Neuron (in vitro differentiated cells): ENCODE measurements at regions not wholly inside any gene's neighbourhood (a gene's known extent, or its start where the extent isn't known, plus 50 kb on each side); places are given as distances from the start of the nearest gene placed in this dataset.
A peak's percentile ranks its signal among the peaks of the same experiment; 100 is the strongest.

ENCODE experiments used
- H2AFZ ChIP-seq: one replicate; pipeline ENCODE4 v1.6.1; 2013; ENCODE audit warnings: low read depth, mild to moderate bottlenecking, inconsistent platforms, low read length, moderate library complexity
- H3K27me3 ChIP-seq: one replicate; pipeline ENCODE4 v1.6.1; 2013; ENCODE audit warnings: low read length; ENCODE audit not compliant: insufficient read depth
- H3K36me3 ChIP-seq: one replicate; pipeline ENCODE4 v1.6.1; 2013; ENCODE audit warnings: low read length; ENCODE audit not compliant: insufficient read depth
- H3K4me1 ChIP-seq: one replicate; pipeline ENCODE4 v1.6.1; 2013; ENCODE audit warnings: low read length; ENCODE audit not compliant: insufficient read depth
- H3K4me3 ChIP-seq: 2 replicates; pipeline ENCODE4 v1.5.1; 2013; ENCODE audit warnings: mild to moderate bottlenecking, low read length, moderate library complexity
- H3K9me3 ChIP-seq: one replicate; pipeline ENCODE4 v1.6.1; 2013; ENCODE audit warnings: low read length

DNA sequence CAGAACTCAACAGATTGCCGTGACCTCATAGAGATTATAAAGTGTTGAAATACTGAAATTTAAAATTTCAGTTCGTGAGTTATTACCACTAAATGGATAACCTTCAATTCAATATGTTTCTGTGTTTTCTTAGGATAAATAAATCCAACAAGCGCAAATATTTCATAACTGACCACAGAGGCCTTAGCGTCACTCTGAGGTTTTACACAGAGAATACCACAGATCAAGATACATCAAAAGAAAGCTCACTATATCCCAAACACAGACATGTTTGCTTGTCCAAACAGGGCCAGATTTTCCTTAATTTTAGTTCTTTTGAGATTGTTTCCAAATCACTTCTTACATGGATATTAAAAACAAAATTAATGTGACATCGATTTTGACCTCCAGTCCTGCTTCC lies 235.8 kb downstream of the EFNB2 start:
- Histone ChIP-seq H3K4me3 (no peak overlapping the region), H3K36me3 (no peaks in the 10 kb centered on the region), H3K27me3 (no peaks in the 10 kb centered on the region), H2AFZ (no peak overlapping the region), H3K9me3 (peaks cover 2% of the 10 kb centered on the region), H3K4me1 (no peaks in the 10 kb centered on the region)

GRCh38 chr13:106297283-106297682 lies 238.2 kb downstream of the EFNB2 start:
- Histone ChIP-seq H3K4me1 (no peaks in the 10 kb centered on the region), H3K9me3 (no peaks in the 10 kb centered on the region), H2AFZ (no peak overlapping the region), H3K36me3 (no peaks in the 10 kb centered on the region), H3K4me3 (no peak overlapping the region), H3K27me3 (no peaks in the 10 kb centered on the region)

DNA sequence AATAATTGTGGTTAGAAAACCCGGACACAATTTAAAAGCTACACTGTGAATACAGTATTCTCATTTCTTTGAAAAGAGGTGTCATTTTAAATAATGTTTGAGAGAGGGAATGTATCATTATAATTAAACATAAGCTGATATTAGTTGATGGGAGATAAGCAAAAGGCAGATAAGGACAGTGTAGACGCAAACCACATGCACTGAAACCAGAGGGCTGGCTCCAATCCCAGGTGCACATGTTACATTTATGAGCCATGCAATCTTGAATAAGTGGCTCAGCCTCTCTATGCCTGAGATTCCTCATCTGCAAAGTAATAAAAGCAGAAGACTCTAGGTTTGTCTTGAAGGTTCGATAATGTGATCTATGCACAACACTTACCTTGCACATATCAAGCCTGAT lies 238.7 kb downstream of the EFNB2 start:
- Histone ChIP-seq H3K4me1 (no peaks in the 10 kb centered on the region), H2AFZ (no peak overlapping the region), H3K36me3 (no peaks in the 10 kb centered on the region), H3K4me3 (no peak overlapping the region), H3K9me3 (no peaks in the 10 kb centered on the region), H3K27me3 (no peaks in the 10 kb centered on the region)

GRCh38 chr13:106295971-106296370 lies 239.5 kb downstream of the EFNB2 start:
- Histone ChIP-seq H3K27me3 (no peaks in the 10 kb centered on the region), H3K4me3 (no peak overlapping the region), H3K36me3 (no peaks in the 10 kb centered on the region), H2AFZ (no peak overlapping the region), H3K9me3 (no peaks in the 10 kb centered on the region), H3K4me1 (no peaks in the 10 kb centered on the region)

GRCh38 chr13:106291006-106291405 lies 244.5 kb downstream of the EFNB2 start:
- Histone ChIP-seq H3K4me1 (peaks cover 10% of the 10 kb centered on the region), H3K36me3 (no peaks in the 10 kb centered on the region), H2AFZ (no peak overlapping the region), H3K9me3 (no peaks in the 10 kb centered on the region), H3K27me3 (no peaks in the 10 kb centered on the region), H3K4me3 (no peak overlapping the region)

DNA sequence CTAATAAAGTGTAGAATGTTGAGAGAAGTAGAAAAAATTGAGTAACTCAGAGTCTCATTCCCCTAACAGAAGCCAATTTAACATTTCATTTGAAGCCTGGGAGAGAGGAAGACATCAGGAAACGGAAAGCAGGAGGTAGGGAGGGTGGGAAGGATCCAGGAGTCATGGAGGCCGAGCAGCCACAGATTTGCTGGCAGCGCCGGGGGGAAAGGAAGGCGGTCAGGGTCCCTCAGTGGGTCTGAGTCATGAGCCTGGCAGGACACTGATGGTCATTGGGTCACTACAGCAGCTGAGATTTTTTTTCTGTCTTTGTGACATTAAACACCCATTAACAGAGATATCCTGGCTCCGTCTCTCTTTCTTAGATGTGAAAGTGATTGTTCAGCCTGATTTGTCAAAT lies 248.1 kb downstream of the EFNB2 start:
- Histone ChIP-seq H3K4me3 (no peak overlapping the region), H3K36me3 (no peaks in the 10 kb centered on the region), H3K4me1 (peaks cover 14% of the 10 kb centered on the region), H3K9me3 (no peaks in the 10 kb centered on the region), H3K27me3 (no peaks in the 10 kb centered on the region), H2AFZ (peak overlapping the region; percentile 24)

GRCh38 chr13:106286811-106287210 lies 248.7 kb downstream of the EFNB2 start:
- H3K36me3 ChIP-seq = no peaks in the 10 kb centered on the region
- peaks cover 14% of the 10 kb centered on the region for H3K4me1 ChIP-seq
- H3K4me3 ChIP-seq = no peak overlapping the region
- H3K9me3 ChIP-seq = peaks cover 3% of the 10 kb centered on the region
- H2AFZ ChIP-seq = peak overlapping the region; percentile 24
- H3K27me3 ChIP-seq = no peaks in the 10 kb centered on the region

GRCh38 chr13:106284358-106284757 lies 251.1 kb downstream of the EFNB2 start:
- Histone ChIP-seq H3K4me1 (peaks cover 14% of the 10 kb centered on the region), H2AFZ (no peak overlapping the region), H3K9me3 (peaks cover 3% of the 10 kb centered on the region), H3K27me3 (no peaks in the 10 kb centered on the region), H3K4me3 (no peak overlapping the region), H3K36me3 (no peaks in the 10 kb centered on the region)

DNA sequence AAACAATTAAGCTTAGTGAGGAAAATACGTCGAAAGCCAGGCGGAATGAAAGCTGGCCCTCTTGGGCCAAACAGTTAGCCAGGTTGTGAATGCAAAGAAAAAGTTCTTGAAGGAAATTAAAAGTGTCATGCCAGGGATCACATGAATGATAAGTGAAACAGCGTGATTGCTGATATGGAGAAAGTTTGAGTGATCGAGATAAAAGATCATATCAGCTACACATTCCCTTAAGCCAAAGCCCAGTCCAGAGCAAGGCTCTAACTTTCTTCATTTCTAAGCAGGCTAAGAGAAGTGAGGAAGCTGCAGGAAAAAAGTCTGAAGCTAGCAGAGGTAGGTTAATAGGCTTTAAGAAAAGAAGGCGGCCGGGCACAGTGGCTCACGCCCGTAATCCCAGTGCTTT lies 254.0 kb downstream of the EFNB2 start:
- H2AFZ ChIP-seq = no peak overlapping the region
- H3K4me1 ChIP-seq = peaks cover 15% of the 10 kb centered on the region
- peaks cover 3% of the 10 kb centered on the region for H3K9me3 ChIP-seq
- H3K4me3 ChIP-seq = no peak overlapping the region
- no peaks in the 10 kb centered on the region for H3K27me3 ChIP-seq
- no peaks in the 10 kb centered on the region for H3K36me3 ChIP-seq

- H2AFZ ChIP-seq = no peak overlapping the region
- no peaks in the 10 kb centered on the region for H3K27me3 ChIP-seq
- peaks cover 7% of the 10 kb centered on the region for H3K4me1 ChIP-seq
- H3K36me3 ChIP-seq = no peaks in the 10 kb centered on the region
- H3K9me3 ChIP-seq = peaks cover 3% of the 10 kb centered on the region
- no peak overlapping the region for H3K4me3 ChIP-seq
Observed at GRCh38 chr13:106277484-106278154, 257.8 kb downstream of the EFNB2 start.

DNA sequence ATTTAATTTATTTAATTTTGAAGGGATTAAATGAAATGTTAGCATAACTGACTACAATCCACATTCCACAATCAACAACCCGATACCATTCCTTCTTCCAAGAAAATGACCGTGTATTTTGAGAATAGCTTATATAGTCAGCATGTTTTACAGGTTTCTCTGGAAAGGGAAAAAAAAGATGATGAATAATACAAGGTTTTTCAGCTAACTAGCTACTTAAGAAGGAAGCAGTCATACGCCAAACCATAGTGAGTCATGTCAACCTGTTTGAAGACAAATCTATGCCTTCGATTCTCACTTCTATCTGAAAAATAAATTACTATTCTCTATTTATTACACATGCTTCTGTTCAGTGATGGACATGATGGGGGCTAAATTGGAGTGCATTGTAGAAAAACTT lies 258.6 kb downstream of the EFNB2 start:
- H3K36me3 ChIP-seq = no peaks in the 10 kb centered on the region
- H3K4me3 ChIP-seq = no peak overlapping the region
- peaks cover under 1% of the 10 kb centered on the region for H3K9me3 ChIP-seq
- peaks cover 7% of the 10 kb centered on the region for H3K4me1 ChIP-seq
- H2AFZ ChIP-seq = no peak overlapping the region
- no peaks in the 10 kb centered on the region for H3K27me3 ChIP-seq

- Histone ChIP-seq H3K4me3 (no peak overlapping the region), H3K9me3 (peaks cover 3% of the 10 kb centered on the region), H3K36me3 (no peaks in the 10 kb centered on the region), H3K27me3 (no peaks in the 10 kb centered on the region), H2AFZ (no peak overlapping the region), H3K4me1 (peaks cover 7% of the 10 kb centered on the region)
Observed at GRCh38 chr13:106275446-106276032, 259.9 kb downstream of the EFNB2 start.

- Histone ChIP-seq H3K36me3 (no peaks in the 10 kb centered on the region), H3K9me3 (peaks cover 3% of the 10 kb centered on the region), H3K4me1 (peaks cover 7% of the 10 kb centered on the region), H2AFZ (no peak overlapping the region), H3K4me3 (no peak overlapping the region), H3K27me3 (no peaks in the 10 kb centered on the region)
Observed at GRCh38 chr13:106274551-106275203, 260.8 kb downstream of the EFNB2 start.
